ENCODE measurements at regions not wholly inside any gene's neighbourhood (a gene's known extent, or its start where the extent isn't known, plus 50 kb on each side); places are given as distances from the start of the nearest gene placed in this dataset.

GRCh38 chr10:131561897-131562296, 250.4 kb upstream of the TCERG1L start:
- Mint-ChIP-seq H3K4me1 (ENCODE audit: low read depth) (no peaks in the 10 kb centered on the region), H3K27me3 (no peaks in the 10 kb centered on the region), H3K36me3 (ENCODE audit: low read depth) (no peaks in the 10 kb centered on the region), H3K27ac (no peak overlapping the region), H3K9me3 (peaks cover 11% of the 10 kb centered on the region), H3K4me3 (no peak overlapping the region)
- intact Hi-C loops (cut with micrococcal nuclease): no loop called here
- DNase-seq (no peak), ATAC-seq (no peak)
- ChIA-PET CTCF (no interaction called here), POLR2A (no interaction called here)
- TF ChIP-seq CTCF (IDR thresholded peaks at IDR 0.05): no peak

- TF ChIP-seq CTCF (IDR thresholded peaks at IDR 0.05): no peak
- ATAC-seq: no peak
- ChIA-PET CTCF (no interaction called here), POLR2A (no interaction called here)
- H3K27ac Mint-ChIP-seq: no peak overlapping the region
- intact Hi-C loops (cut with micrococcal nuclease): no loop called here
- no peaks in the 10 kb centered on the region for H3K27me3 Mint-ChIP-seq
- H3K9me3 Mint-ChIP-seq: peaks cover 11% of the 10 kb centered on the region
- H3K4me1 Mint-ChIP-seq (ENCODE audit: low read depth): no peaks in the 10 kb centered on the region
- H3K4me3 Mint-ChIP-seq: no peak overlapping the region
- no peak for DNase-seq
- no peaks in the 10 kb centered on the region for H3K36me3 Mint-ChIP-seq (ENCODE audit: low read depth)
These were observed 251.9 kb upstream of the TCERG1L start for GRCh38 chr10:131563411-131563810.

DNA sequence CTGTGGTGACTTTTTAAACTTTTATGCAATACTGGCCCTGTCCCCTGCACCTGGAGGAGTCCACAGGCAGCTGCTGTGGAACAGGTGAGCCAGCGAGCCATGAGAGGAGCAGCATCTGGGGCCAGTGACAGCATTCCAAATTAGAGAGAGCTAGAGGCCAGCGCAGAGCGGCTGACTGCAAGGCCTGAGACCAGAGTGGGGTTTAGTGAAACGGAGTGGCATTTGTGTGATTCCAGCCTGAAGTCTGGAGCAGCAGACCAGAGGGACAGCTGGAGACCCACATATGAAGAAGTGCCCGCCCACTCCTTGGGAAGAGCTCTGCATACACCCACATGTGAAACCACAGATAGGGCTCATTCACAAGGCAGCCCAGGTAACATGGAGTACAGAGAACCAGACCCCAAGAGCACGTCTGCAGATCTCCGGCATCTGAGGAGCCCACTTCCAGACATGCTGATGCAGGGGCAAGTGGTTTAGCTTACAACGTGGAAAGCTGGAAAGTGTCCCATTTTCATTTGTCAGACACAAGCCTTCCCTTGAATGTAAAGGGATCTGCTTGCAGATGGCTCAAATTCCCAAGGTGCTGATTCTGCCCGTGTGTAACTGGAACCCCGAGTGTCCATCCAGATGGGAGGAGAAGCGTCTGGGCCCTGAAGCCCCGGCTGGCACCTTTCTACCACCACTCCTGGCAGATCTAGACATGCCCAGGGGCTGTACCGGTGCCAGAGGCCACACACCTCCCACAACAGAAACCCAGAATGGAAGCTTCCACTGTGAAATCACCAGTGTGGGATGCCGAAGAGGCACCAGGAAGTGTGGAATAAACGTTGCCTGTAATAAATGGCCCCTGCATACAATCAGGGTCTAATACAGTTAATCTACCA, 256.0 kb upstream of the TCERG1L start:
- no peak for DNase-seq
- CTCF ChIA-PET: no interaction called here
- no peaks in the 10 kb centered on the region for H3K4me1 Mint-ChIP-seq (ENCODE audit: low read depth)
- intact Hi-C loops (cut with micrococcal nuclease): no loop called here
- no peak overlapping the region for H3K27ac Mint-ChIP-seq
- POLR2A ChIA-PET: no interaction called here
- H3K4me3 Mint-ChIP-seq: no peak overlapping the region
- no peaks in the 10 kb centered on the region for H3K36me3 Mint-ChIP-seq (ENCODE audit: low read depth)
- TF ChIP-seq CTCF (IDR thresholded peaks at IDR 0.05): no peak
- H3K27me3 Mint-ChIP-seq: no peaks in the 10 kb centered on the region
- ATAC-seq: no peak
- H3K9me3 Mint-ChIP-seq: peaks cover 11% of the 10 kb centered on the region

DNA sequence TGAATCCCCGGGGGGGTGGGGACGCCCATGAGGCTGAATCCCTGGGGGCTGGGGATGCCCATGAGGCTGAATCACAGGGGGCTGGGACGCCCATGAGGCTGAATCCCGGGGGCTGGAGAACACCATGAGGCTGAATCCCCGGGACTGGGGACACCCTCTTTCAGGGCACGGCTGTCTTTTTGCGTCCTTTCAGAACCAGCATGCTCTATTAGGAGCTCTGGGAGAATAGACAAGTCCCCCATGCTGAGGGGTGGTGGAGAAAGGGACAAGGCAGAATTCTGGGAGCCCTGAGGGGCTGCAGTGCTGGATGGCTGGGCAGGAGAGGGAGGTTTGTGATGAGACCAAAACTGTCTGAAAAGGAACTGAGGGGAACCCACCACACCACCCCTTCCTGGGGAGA, 257.3 kb upstream of the TCERG1L start:
- H3K36me3 Mint-ChIP-seq (ENCODE audit: low read depth): no peaks in the 10 kb centered on the region
- intact Hi-C loops (cut with micrococcal nuclease): no loop called here
- H3K9me3 Mint-ChIP-seq: peaks cover 11% of the 10 kb centered on the region
- no peaks in the 10 kb centered on the region for H3K4me1 Mint-ChIP-seq (ENCODE audit: low read depth)
- DNase-seq (no peak), ATAC-seq (no peak)
- H3K4me3 Mint-ChIP-seq: no peak overlapping the region
- TF ChIP-seq CTCF (IDR thresholded peaks at IDR 0.05): no peak
- no peak overlapping the region for H3K27ac Mint-ChIP-seq
- no peaks in the 10 kb centered on the region for H3K27me3 Mint-ChIP-seq
- ChIA-PET POLR2A (no interaction called here), CTCF (interaction anchor here (1.4 kb wide), 1 partner anchor 45 kb away, joined by 3 read pairs; no protein-coding TSS in a partner anchor)

DNA sequence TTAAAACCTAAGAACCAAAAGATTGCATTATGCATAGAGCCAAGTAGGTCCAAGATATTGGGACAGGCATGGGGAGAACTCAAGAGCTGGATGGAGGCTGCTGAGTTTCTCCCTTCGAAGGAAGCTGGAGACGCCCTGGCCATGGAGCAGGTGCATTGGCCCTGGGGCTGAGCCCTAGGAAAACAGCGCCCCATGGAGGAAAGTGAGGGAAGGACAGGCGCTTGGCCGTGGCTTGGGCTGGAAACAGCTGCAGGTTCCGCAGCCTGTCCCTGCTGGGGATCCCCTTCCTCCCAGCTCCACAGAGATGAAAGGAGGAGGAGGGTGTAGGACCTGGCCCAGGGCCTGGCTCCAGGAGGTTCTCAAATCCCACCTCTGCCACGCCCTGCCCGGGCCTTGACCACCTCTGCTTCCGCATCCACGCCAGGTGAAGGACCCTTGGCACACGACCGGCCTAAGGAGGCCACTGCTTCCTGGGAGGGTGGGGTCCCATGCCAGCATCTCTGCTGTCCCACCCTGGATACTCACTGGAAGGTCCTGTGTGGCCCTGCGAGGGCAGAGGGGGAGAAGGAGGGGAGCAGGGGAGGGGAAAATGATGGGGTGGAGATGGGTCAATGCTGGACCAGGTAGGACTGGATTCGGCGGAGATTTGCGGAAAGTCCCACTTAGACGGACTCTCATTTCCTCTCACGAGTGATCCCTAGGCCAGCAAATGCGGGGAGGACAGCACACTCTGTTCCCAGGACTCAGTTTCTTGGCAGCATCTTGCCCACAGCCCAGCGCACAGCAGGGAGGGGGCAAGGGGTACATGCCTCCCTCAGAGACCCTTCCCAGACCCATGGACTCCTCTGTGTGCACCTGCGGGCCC, 258.6 kb upstream of the TCERG1L start:
- peak; percentile 38 for TF ChIP-seq CTCF (IDR thresholded peaks at IDR 0.05)
- intact Hi-C loops (cut with micrococcal nuclease): no loop called here

More for the DNA sequence above, 258.6 kb upstream of the TCERG1L start:
- peak; percentile 17 for DNase-seq
- ChIA-PET POLR2A (no interaction called here), CTCF (interaction anchor here (1.4 kb wide), 1 partner anchor 46 kb away, joined by 3 read pairs; no protein-coding TSS in a partner anchor)
- Mint-ChIP-seq H3K4me1 (ENCODE audit: low read depth) (no peaks in the 10 kb centered on the region), H3K36me3 (ENCODE audit: low read depth) (no peaks in the 10 kb centered on the region), H3K9me3 (peaks cover 6% of the 10 kb centered on the region), H3K4me3 (no peak overlapping the region), H3K27me3 (no peaks in the 10 kb centered on the region), H3K27ac (no peak overlapping the region)
- ATAC-seq: no peak
